ENCODE measurements at regions not wholly inside any gene's neighbourhood (a gene's known extent, or its start where the extent isn't known, plus 50 kb on each side); places are given as distances from the start of the nearest gene placed in this dataset.

DNA sequence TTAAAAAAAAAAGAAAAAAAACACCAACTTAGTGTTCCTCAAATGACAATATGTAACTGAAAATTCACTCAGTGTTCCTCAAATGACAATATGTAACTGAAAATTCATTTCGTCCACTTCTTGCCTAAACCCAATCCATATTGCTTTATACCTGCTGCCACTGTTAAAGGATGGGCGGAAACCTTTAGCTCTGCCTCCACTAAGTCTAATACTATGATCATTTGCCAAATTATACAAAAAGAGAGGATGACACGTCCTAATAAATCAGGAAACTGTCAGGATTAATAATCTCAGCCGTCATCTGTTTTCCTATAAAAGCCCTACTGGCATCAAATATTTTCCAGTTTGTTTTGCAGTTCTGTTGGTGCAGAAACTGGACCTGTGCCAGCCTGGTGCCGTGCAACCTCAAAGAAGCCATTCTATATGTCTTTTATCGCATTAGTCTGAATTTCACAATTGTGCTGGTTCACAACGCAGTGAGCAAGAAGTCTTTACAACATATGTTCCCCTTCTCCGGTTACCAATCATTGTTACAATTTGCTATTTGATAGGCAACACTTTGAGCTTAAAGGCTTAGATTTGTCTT is 160.4 kb upstream of the KCNH8 start:
- TF ChIP-seq CTCF (IDR thresholded peaks at IDR 0.05; ENCODE audit: low read length): no peak
- no peak for TF ChIP-seq EZH2 (IDR thresholded peaks at IDR 0.05; ENCODE audit: borderline replicate concordance, low read length)
